Neural progenitor cell (in vitro differentiated cells): ENCODE measurements at regions not wholly inside any gene's neighbourhood (a gene's known extent, or its start where the extent isn't known, plus 50 kb on each side); places are given as distances from the start of the nearest gene placed in this dataset.

ENCODE experiments used
- DNase-seq: peaks from one replicate; pipeline ENCODE4 v3.0.0-alpha.2; 2016; ENCODE audit warnings: low spot score
- H2AFZ ChIP-seq: fragments of 200-600 bp; sonication (generic); replicated peaks from 2 replicates; pipeline ENCODE4 v1.6.1; 2016; ENCODE audit warnings: antibody characterized with exemption
- H3F3A ChIP-seq: fragments of 200-600 bp; sonication (generic); 2 replicates; pipeline ENCODE4 v1.6.1; 2016; ENCODE audit warnings: antibody characterized with exemption, low read depth
- H3K27ac ChIP-seq: fragments of 200-600 bp; sonication (generic); 2 replicates; pipeline ENCODE4 v1.5.1; 2016; ENCODE audit warnings: mild to moderate bottlenecking
- H3K27me3 ChIP-seq: fragments of 200-600 bp; sonication (generic); 2 replicates; pipeline ENCODE4 v1.6.1; 2016; ENCODE audit warnings: mild to moderate bottlenecking, moderate library complexity
- H3K36me3 ChIP-seq: fragments of 200-600 bp; sonication (generic); 2 replicates; pipeline ENCODE4 v1.5.1; 2016
- H3K4me1 ChIP-seq: fragments of 200-600 bp; sonication (generic); 2 replicates; pipeline ENCODE4 v1.6.1; 2016; ENCODE audit warnings: mixed run types
- H3K4me2 ChIP-seq: fragments of 200-600 bp; sonication (generic); 2 replicates; pipeline ENCODE4 v1.6.1; 2016
- H3K4me3 ChIP-seq: fragments of 200-600 bp; sonication (generic); 2 replicates; pipeline ENCODE4 v1.5.1; 2016
- H3K79me2 ChIP-seq: fragments of 200-600 bp; sonication (generic); 2 replicates; pipeline ENCODE4 v1.6.1; 2016; ENCODE audit warnings: low read depth
- H3K9ac ChIP-seq: fragments of 200-600 bp; sonication (generic); 2 replicates; pipeline ENCODE4 v1.6.1; 2016
- H3K9me3 ChIP-seq: fragments of 200-600 bp; sonication (generic); 2 replicates; pipeline ENCODE4 v1.5.1; 2016; ENCODE audit warnings: low read depth
- H4K20me1 ChIP-seq: fragments of 200-600 bp; sonication (generic); 2 replicates; pipeline ENCODE4 v1.6.1; 2016; ENCODE audit warnings: low read depth
- H3K27ac Mint-ChIP-seq: 3 replicates; pipeline ENCODE4 v1.8.0; 2021; ENCODE audit warnings: mixed read lengths
- H3K27me3 Mint-ChIP-seq: 2 replicates; pipeline ENCODE4 v1.8.0; 2022; ENCODE audit warnings: low read depth, mild to moderate bottlenecking, inconsistent platforms, moderate library complexity, mixed read lengths; ENCODE audit not compliant: insufficient read depth
- H3K36me3 Mint-ChIP-seq: 3 replicates; pipeline ENCODE4 v1.8.0; 2021; ENCODE audit warnings: mixed read lengths
- H3K4me1 Mint-ChIP-seq: 3 replicates; pipeline ENCODE4 v1.8.0; 2021; ENCODE audit warnings: mixed read lengths
- H3K4me3 Mint-ChIP-seq: 3 replicates; pipeline ENCODE4 v1.8.0; 2021; ENCODE audit warnings: mild to moderate bottlenecking, moderate library complexity, mixed read lengths
- H3K9me3 Mint-ChIP-seq: 3 replicates; pipeline ENCODE4 v1.8.0; 2020; ENCODE audit warnings: mixed read lengths
- CTCF ChIP-seq: fragments of 200-600 bp; sonication (generic); IDR thresholded peaks from 2 replicates; pipeline ENCODE4 v1.5.1; 2017; ENCODE audit warnings: antibody characterized with exemption, mild to moderate bottlenecking
- EZH2 ChIP-seq: fragments of 200-600 bp; sonication (generic); IDR thresholded peaks from 2 replicates; pipeline ENCODE4 v1.6.1; 2017; ENCODE audit warnings: antibody characterized with exemption, mild to moderate bottlenecking, moderate library complexity
- EZH2phosphoT487 ChIP-seq: fragments of 200-600 bp; sonication (generic); IDR thresholded peaks from 2 replicates; pipeline ENCODE4 v1.6.1; 2017; ENCODE audit warnings: antibody characterized with exemption

- Mint-ChIP-seq H3K4me3 (no peak overlapping the region), H3K36me3 (no peaks in the 10 kb centered on the region), H3K27me3 (peaks cover 2% of the 10 kb centered on the region), H3K27ac (no peak overlapping the region), H3K4me1 (peaks cover 2% of the 10 kb centered on the region), H3K9me3 (no peaks in the 10 kb centered on the region)
- no peak for TF ChIP-seq CTCF
- no peak for TF ChIP-seq EZH2phosphoT487
- no peak for TF ChIP-seq EZH2
- no peaks in the 10 kb centered on the region for H3K27me3 ChIP-seq
- H3K27ac ChIP-seq = no peak overlapping the region
- H3F3A ChIP-seq = no peaks in the 10 kb centered on the region
- H3K4me2 ChIP-seq = no peak overlapping the region
- no peak overlapping the region for H2AFZ ChIP-seq
- no peak overlapping the region for H3K4me3 ChIP-seq
- H3K9me3 ChIP-seq = no peaks in the 10 kb centered on the region
- H3K79me2 ChIP-seq = no peaks in the 10 kb centered on the region
- H4K20me1 ChIP-seq = no peaks in the 10 kb centered on the region
- no peaks in the 10 kb centered on the region for H3K36me3 ChIP-seq
- no peak for DNase-seq
- no peak overlapping the region for H3K9ac ChIP-seq
- peaks cover 11% of the 10 kb centered on the region for H3K4me1 ChIP-seq
Observed at GRCh38 chr9:1946526-1947283, 68.4 kb upstream of the SMARCA2 start.

GRCh38 chr9:1947438-1947837 lies 67.7 kb upstream of the SMARCA2 start:
- Histone ChIP-seq H3F3A (no peaks in the 10 kb centered on the region), H3K79me2 (no peaks in the 10 kb centered on the region), H3K9me3 (no peaks in the 10 kb centered on the region), H3K4me2 (no peak overlapping the region), H3K36me3 (no peaks in the 10 kb centered on the region), H3K4me3 (no peak overlapping the region), H4K20me1 (no peaks in the 10 kb centered on the region), H3K27me3 (no peaks in the 10 kb centered on the region), H2AFZ (no peak overlapping the region), H3K9ac (no peak overlapping the region), H3K4me1 (peaks cover 11% of the 10 kb centered on the region), H3K27ac (no peak overlapping the region)
- Mint-ChIP-seq H3K9me3 (no peaks in the 10 kb centered on the region), H3K4me1 (peaks cover 2% of the 10 kb centered on the region), H3K27me3 (peaks cover 2% of the 10 kb centered on the region), H3K36me3 (no peaks in the 10 kb centered on the region), H3K4me3 (no peak overlapping the region), H3K27ac (no peak overlapping the region)
- DNase-seq = no peak
- TF ChIP-seq EZH2 (no peak), EZH2phosphoT487 (no peak), CTCF (no peak)

- no peak for DNase-seq
- H2AFZ ChIP-seq = no peak overlapping the region
- H3K36me3 ChIP-seq = no peaks in the 10 kb centered on the region
- H3K4me1 ChIP-seq = peaks cover 11% of the 10 kb centered on the region
- Mint-ChIP-seq H3K27me3 (peaks cover 2% of the 10 kb centered on the region), H3K9me3 (no peaks in the 10 kb centered on the region), H3K27ac (no peak overlapping the region), H3K4me3 (no peak overlapping the region), H3K36me3 (no peaks in the 10 kb centered on the region), H3K4me1 (peaks cover 2% of the 10 kb centered on the region)
- no peak overlapping the region for H3K4me2 ChIP-seq
- no peak for TF ChIP-seq EZH2phosphoT487
- TF ChIP-seq EZH2 = no peak
- TF ChIP-seq CTCF = no peak
- H3K79me2 ChIP-seq = no peaks in the 10 kb centered on the region
- H3K27ac ChIP-seq = no peak overlapping the region
- no peaks in the 10 kb centered on the region for H3F3A ChIP-seq
- H3K4me3 ChIP-seq = no peak overlapping the region
- no peaks in the 10 kb centered on the region for H4K20me1 ChIP-seq
- no peak overlapping the region for H3K9ac ChIP-seq
- H3K27me3 ChIP-seq = no peaks in the 10 kb centered on the region
- H3K9me3 ChIP-seq = no peaks in the 10 kb centered on the region
Observed at GRCh38 chr9:1948541-1948940, 66.6 kb upstream of the SMARCA2 start.
